Progenitor cell of endocrine pancreas (in vitro differentiated cells): ENCODE measurements at regions not wholly inside any gene's neighbourhood (a gene's known extent, or its start where the extent isn't known, plus 50 kb on each side); places are given as distances from the start of the nearest gene placed in this dataset.

Experiments used
- DNase-seq: peaks from one replicate; pipeline ENCODE4 v3.0.0; 2021; ENCODE audit warnings: low spot score; ENCODE audit not compliant: unreplicated experiment
- H3K27ac Mint-ChIP-seq: 2 replicates; pipeline ENCODE4 v1.8.0; 2021; ENCODE audit warnings: mild to moderate bottlenecking, moderate library complexity, mixed read lengths
- H3K27me3 Mint-ChIP-seq: 2 replicates; pipeline ENCODE4 v1.8.0; 2021; ENCODE audit warnings: mixed read lengths
- H3K36me3 Mint-ChIP-seq: 2 replicates; pipeline ENCODE4 v1.8.0; 2022; ENCODE audit warnings: mixed read lengths; ENCODE audit not compliant: insufficient read depth
- H3K4me1 Mint-ChIP-seq: 2 replicates; pipeline ENCODE4 v1.8.0; 2021; ENCODE audit warnings: low read depth, mixed read lengths
- H3K4me3 Mint-ChIP-seq: 2 replicates; pipeline ENCODE4 v1.8.0; 2021; ENCODE audit warnings: low read depth, mild to moderate bottlenecking, moderate library complexity, mixed read lengths
- H3K9me3 Mint-ChIP-seq: 2 replicates; pipeline ENCODE4 v1.8.0; 2021; ENCODE audit warnings: low read depth, mixed read lengths
- TF ChIP-seq, protein P1 (sequence below): fragments of 200-600 bp; sonication (generic); IDR thresholded peaks from one replicate; pipeline ENCODE4 v1.5.0; 2021; ENCODE audit warnings: antibody characterized with exemption, mild to moderate bottlenecking; ENCODE audit not compliant: unreplicated experiment

DNA sequence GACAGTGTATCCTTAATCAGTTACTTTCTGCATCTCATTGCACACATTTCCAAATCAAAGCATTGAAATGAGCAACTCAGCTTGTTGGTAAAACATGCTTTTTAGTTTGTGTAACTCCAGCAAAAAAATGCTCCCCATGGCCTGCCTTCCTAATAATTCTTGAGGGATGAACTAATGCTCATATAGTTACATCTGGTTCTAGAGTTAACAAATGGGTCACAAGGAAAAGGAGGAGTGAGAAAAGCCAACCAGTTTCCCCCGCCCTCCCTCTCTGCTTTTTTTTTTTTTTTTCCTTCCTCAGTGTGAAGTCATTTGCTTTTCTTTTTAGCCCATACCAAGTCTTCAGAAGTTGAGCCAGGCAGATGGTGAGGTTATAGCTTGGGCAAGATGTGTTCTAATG lies 231.7 kb downstream of the MTX2 start:
- H3K27ac Mint-ChIP-seq, result no peak overlapping the region
- DNase-seq, result no peak
- peaks cover 18% of the 10 kb centered on the region for H3K27me3 Mint-ChIP-seq
- H3K36me3 Mint-ChIP-seq, result no peaks in the 10 kb centered on the region
- H3K4me1 Mint-ChIP-seq, result no peaks in the 10 kb centered on the region
- no peak overlapping the region for H3K4me3 Mint-ChIP-seq
- TF ChIP-seq, protein P1, sequence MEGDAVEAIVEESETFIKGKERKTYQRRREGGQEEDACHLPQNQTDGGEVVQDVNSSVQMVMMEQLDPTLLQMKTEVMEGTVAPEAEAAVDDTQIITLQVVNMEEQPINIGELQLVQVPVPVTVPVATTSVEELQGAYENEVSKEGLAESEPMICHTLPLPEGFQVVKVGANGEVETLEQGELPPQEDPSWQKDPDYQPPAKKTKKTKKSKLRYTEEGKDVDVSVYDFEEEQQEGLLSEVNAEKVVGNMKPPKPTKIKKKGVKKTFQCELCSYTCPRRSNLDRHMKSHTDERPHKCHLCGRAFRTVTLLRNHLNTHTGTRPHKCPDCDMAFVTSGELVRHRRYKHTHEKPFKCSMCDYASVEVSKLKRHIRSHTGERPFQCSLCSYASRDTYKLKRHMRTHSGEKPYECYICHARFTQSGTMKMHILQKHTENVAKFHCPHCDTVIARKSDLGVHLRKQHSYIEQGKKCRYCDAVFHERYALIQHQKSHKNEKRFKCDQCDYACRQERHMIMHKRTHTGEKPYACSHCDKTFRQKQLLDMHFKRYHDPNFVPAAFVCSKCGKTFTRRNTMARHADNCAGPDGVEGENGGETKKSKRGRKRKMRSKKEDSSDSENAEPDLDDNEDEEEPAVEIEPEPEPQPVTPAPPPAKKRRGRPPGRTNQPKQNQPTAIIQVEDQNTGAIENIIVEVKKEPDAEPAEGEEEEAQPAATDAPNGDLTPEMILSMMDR, result no peak
- no peaks in the 10 kb centered on the region for H3K9me3 Mint-ChIP-seq

DNA sequence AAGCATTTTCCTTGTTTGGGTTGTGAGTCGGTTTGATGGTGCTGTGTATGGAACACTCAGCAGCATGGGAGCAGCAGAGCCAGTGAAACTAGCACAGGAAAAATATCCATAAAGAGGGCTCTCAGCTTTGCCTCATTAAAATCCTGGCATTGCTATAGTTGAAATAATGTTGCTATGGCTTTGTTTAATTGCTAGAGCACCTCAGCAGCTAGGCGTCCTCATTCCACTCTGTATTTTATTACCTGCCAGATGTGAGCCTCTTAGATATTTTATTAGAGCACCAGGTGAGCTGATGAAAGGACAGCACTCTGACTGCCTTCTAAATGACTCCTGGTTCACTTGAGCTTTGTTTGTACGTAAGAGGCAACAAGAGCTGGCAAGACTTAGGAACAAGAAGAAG lies 232.4 kb downstream of the MTX2 start:
- no peaks in the 10 kb centered on the region for H3K36me3 Mint-ChIP-seq
- no peaks in the 10 kb centered on the region for H3K9me3 Mint-ChIP-seq
- no peaks in the 10 kb centered on the region for H3K4me1 Mint-ChIP-seq
- H3K27ac Mint-ChIP-seq, result no peak overlapping the region
- no peak overlapping the region for H3K4me3 Mint-ChIP-seq
- H3K27me3 Mint-ChIP-seq, result peaks cover 14% of the 10 kb centered on the region
- DNase-seq, result no peak
- TF ChIP-seq, protein P1, result no peak

DNA sequence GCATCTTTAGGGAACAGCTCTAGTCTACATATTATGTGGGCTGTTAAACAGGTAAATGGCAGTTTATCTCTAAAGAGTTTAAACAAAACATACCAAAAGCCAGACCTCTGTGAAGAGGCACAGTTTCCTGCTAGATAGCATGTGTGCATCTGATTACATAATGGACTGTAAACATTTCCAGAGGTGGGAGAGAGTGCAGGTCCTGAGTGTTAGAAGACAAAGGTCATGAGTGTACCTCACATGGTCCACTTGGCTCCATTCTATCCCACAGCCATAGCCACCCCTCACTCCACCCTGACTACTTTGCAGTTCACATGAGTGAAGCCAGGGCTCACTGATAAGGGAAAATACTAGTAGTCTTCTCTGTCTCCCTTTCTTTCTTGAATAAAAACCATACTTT lies 233.4 kb downstream of the MTX2 start:
- Mint-ChIP-seq H3K27me3 (peaks cover 14% of the 10 kb centered on the region), H3K4me3 (no peak overlapping the region), H3K4me1 (no peaks in the 10 kb centered on the region), H3K36me3 (no peaks in the 10 kb centered on the region), H3K27ac (no peak overlapping the region), H3K9me3 (no peaks in the 10 kb centered on the region)
- TF ChIP-seq, protein P1, result no peak
- DNase-seq, result no peak

DNA sequence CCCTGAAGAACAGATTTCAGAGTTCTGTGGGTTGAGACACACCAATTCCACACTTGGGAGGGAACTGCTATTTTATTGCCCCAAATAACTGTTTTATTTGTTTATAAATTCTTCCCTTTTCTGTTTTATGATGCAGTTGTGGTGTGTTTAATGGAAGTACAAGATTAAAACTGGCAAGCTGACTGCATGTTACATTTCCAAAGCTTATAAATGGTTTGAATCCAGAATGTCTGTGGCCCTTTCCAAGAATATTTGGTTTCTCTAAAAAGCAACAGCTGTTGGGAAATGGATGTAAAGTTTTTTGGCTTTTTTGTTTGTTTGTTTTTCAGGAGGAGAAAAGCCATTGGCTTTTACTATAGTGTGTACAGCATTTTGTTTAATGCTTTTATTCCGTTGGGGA lies 234.5 kb downstream of the MTX2 start:
- H3K36me3 Mint-ChIP-seq, result no peaks in the 10 kb centered on the region

DNA sequence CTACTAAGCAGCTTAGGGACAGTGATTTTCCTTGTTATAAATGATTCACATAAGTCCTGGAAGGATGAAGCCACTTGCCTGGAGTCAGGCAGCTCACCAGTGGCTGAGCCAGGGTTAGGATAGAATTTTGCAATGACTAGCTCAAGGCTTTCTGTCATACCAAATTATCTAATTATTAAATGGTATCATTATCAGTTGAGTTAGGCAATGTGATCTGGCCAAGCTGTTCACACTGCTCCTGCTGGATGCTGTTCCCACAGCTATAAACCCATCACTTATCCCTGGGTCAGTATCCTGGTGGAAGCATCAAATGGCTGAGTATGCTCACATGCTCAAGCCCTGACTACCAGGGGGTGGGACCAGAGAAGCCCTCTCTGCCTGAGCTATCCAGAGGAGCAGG lies 235.2 kb downstream of the MTX2 start:
- Mint-ChIP-seq H3K36me3 (no peaks in the 10 kb centered on the region), H3K27me3 (peaks cover 9% of the 10 kb centered on the region), H3K4me1 (no peaks in the 10 kb centered on the region), H3K9me3 (no peaks in the 10 kb centered on the region), H3K4me3 (no peak overlapping the region), H3K27ac (no peak overlapping the region)
- TF ChIP-seq, protein P1, result no peak
- DNase-seq, result no peak

More for the DNA sequence above, 234.5 kb downstream of the MTX2 start:
- H3K27me3 Mint-ChIP-seq, result peaks cover 14% of the 10 kb centered on the region
- no peak overlapping the region for H3K4me3 Mint-ChIP-seq
- no peaks in the 10 kb centered on the region for H3K4me1 Mint-ChIP-seq
- TF ChIP-seq, protein P1, result no peak
- no peaks in the 10 kb centered on the region for H3K9me3 Mint-ChIP-seq
- no peak for DNase-seq
- no peak overlapping the region for H3K27ac Mint-ChIP-seq
